CD14-positive monocyte (primary cell): ENCODE measurements at regions not wholly inside any gene's neighbourhood (a gene's known extent, or its start where the extent isn't known, plus 50 kb on each side); places are given as distances from the start of the nearest gene placed in this dataset.

Experiments
- DNase-seq, 3 donors: peaks; one replicate each; pipeline ENCODE4 v3.0.0-alpha.2; 2011 to 2022
- H2AFZ ChIP-seq: 2 replicates; pipeline ENCODE4 v1.6.0; 2012; ENCODE audit warnings: mild to moderate bottlenecking, low read depth, low read length, inconsistent platforms; ENCODE audit not compliant: insufficient read depth, poor library complexity, severe bottlenecking
- H3K27ac ChIP-seq, 2 donors: 1 replicate in 1 of 2; 2 replicates in 1 of 2; pipeline ENCODE4 v1.5.1; 2012 to 2013; ENCODE audit warnings: low read length in 2 of 2, control low read depth in 1 of 2, inconsistent platforms in 1 of 2, low read depth in 1 of 2, mild to moderate bottlenecking in 1 of 2
- H3K27me3 ChIP-seq, 2 donors: one replicate each; pipeline versions ENCODE4 v1.6.0 to v1.6.1; 2011 to 2013; ENCODE audit warnings: low read length in 2 of 2; ENCODE audit not compliant: control insufficient read depth in 2 of 2, insufficient read depth in 2 of 2
- H3K36me3 ChIP-seq, 2 donors: replicated peaks in 1 of 2; 1 replicate in 1 of 2; 2 replicates in 1 of 2; pipeline versions ENCODE4 v1.5.1 to v1.6.1; 2012 to 2013; ENCODE audit warnings: low read length in 2 of 2, control low read depth in 1 of 2, inconsistent platforms in 1 of 2, mild to moderate bottlenecking in 1 of 2; ENCODE audit not compliant: insufficient read depth in 2 of 2, control insufficient read depth in 1 of 2
- H3K4me1 ChIP-seq, 2 donors: 1 replicate in 1 of 2; 2 replicates in 1 of 2; pipeline versions ENCODE4 v1.5.1 to v1.6.1; 2012 to 2013; ENCODE audit warnings: low read length in 2 of 2, control low read depth in 1 of 2, inconsistent platforms in 1 of 2, mild to moderate bottlenecking in 1 of 2, moderate library complexity in 1 of 2; ENCODE audit not compliant: insufficient read depth in 2 of 2, control insufficient read depth in 1 of 2
- H3K4me2 ChIP-seq: replicated peaks from 2 replicates; pipeline ENCODE3; 2012; ENCODE audit warnings: low read length, moderate library complexity, mild to moderate bottlenecking; ENCODE audit not compliant: poor library complexity, severe bottlenecking; ENCODE audit errors: extremely low read depth
- H3K4me3 ChIP-seq, 3 experiments: fragments of 200-600 bp in 1 of 3; sonication (generic) in 1 of 3; replicated peaks in 1 of 3; 1 replicate in 2 of 3; 2 replicates in 1 of 3; pipeline ENCODE4 v1.5.1; 2011 to 2013; ENCODE audit warnings: low read length in 3 of 3, mild to moderate bottlenecking in 3 of 3, control low read depth in 2 of 3, low read depth in 2 of 3, inconsistent platforms in 1 of 3, moderate library complexity in 1 of 3
- H3K79me2 ChIP-seq: 2 replicates; pipeline ENCODE4 v1.6.0; 2012; ENCODE audit warnings: mild to moderate bottlenecking, control low read depth, inconsistent platforms, low read length, moderate library complexity; ENCODE audit not compliant: insufficient read depth
- H3K9ac ChIP-seq: 2 replicates; pipeline ENCODE4 v1.6.0; 2017; ENCODE audit warnings: low read length, mild to moderate bottlenecking; ENCODE audit not compliant: insufficient read depth, poor library complexity, severe bottlenecking
- H3K9me3 ChIP-seq, 2 donors: replicated peaks in 1 of 2; 1 replicate in 1 of 2; 2 replicates in 1 of 2; pipeline versions ENCODE4 v1.5.1 to v1.6.1; 2012 to 2013; ENCODE audit warnings: low read length in 2 of 2, control low read depth in 1 of 2; ENCODE audit not compliant: control insufficient read depth in 1 of 2, insufficient read depth in 1 of 2
- H4K20me1 ChIP-seq: 2 replicates; pipeline ENCODE4 v1.6.0; 2012; ENCODE audit warnings: mild to moderate bottlenecking, low read length, control low read depth, moderate library complexity; ENCODE audit not compliant: insufficient read depth
- H3K27ac Mint-ChIP-seq, 7 donors: one replicate each; pipeline ENCODE4 v1.8.0; 2020; ENCODE audit warnings: mild to moderate bottlenecking in 7 of 7, mixed read lengths in 7 of 7, moderate library complexity in 6 of 7, inconsistent platforms in 2 of 7
- H3K27me3 Mint-ChIP-seq, 3 donors: one replicate each; pipeline ENCODE4 v1.8.0; 2021 to 2022; ENCODE audit warnings: low read depth in 3 of 3, mild to moderate bottlenecking in 3 of 3, mixed read lengths in 3 of 3, moderate library complexity in 3 of 3, inconsistent platforms in 1 of 3
- H3K36me3 Mint-ChIP-seq, 2 donors: one replicate each; pipeline ENCODE4 v1.8.0; 2020; ENCODE audit warnings: mixed read lengths in 2 of 2, inconsistent platforms in 1 of 2, mild to moderate bottlenecking in 1 of 2
- H3K4me1 Mint-ChIP-seq: one replicate; pipeline ENCODE4 v1.8.0; 2020; ENCODE audit warnings: mild to moderate bottlenecking, mixed read lengths
- H3K4me3 Mint-ChIP-seq, 2 donors: one replicate each; pipeline ENCODE4 v1.8.0; 2020; ENCODE audit warnings: mild to moderate bottlenecking in 2 of 2, mixed read lengths in 2 of 2, moderate library complexity in 1 of 2
- H3K9me3 Mint-ChIP-seq, 7 donors: one replicate each; pipeline ENCODE4 v1.8.0; 2020 to 2022; ENCODE audit warnings: mixed read lengths in 7 of 7, mild to moderate bottlenecking in 6 of 7, moderate library complexity in 6 of 7, inconsistent platforms in 2 of 7
- WGBS: methylation state at CpG from one replicate; pipeline ENCODE4 v1.1.5; 2013; ENCODE audit warnings: missing lambda C conversion rate; ENCODE audit not compliant: insufficient coverage; 5-methylcytosine and 5-hydroxymethylcytosine counted together
- intact Hi-C, 2 donors: fragments of 100-400 bp; cut with micrococcal nuclease; formaldehyde crosslinking; loops; one replicate each; pipeline versions ENCODE4 v1.15.0 to v1.15.1; 2023
- TF ChIP-seq, protein P1 (sequence below): fragments of 200-600 bp; IDR thresholded peaks from one replicate; pipeline ENCODE4 v1.8.0; 2022; ENCODE audit warnings: antibody characterized with exemption, mild to moderate bottlenecking

DNA sequence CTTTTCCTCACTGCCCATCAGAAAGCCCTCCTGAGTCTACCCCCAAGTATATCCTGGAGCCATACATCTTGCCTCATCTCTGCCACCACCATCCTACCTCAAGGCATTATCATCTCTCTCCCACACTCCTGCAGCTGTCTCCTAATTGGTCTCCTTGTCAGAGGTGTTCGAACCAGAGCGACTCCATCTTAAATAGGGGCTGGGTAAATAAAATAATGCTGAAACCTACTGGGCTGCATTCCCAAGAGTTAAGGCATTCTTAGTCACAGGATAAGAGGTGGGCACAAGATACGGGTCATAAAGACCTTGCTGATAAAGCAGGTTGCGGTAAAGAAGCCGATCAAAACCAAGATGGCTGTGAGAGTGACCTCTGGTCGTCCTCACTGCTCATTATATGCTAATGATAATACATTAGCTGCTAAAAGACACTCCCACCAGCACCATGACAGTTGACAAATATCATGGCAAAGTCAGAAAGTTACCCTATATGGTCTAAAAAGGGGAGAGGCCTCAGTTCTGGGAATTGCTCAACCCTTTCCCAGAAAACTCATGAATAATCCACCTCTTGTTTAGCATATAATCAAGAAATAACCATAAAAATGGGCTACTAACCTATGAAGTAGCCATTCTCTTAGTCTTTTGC, 97.0 kb upstream of the C16orf82 start:
- 100% methylated on average over 3 of the region's 6 CpGs for WGBS
- H3K4me1 Mint-ChIP-seq = no peaks in the 10 kb centered on the region

DNA sequence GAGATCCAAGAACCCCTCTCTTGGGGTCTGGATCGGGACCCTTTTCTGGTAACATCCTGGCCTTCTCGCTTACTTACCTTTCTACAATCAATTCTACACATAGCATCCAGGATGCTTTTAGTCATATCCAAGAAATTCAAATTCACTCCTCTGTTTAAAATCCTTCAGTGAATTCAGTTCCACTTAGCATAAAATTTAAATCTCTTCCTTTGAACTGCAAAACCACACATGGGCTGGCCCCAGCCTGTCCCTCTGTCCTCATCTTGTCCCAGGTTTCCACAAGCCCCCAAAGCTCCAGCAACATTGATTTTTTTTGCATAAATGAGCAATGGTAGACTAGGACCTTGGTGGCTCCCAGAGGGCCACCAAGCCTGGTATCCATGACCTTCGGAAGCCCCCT, 96.4 kb upstream of the C16orf82 start:
- H3K9ac ChIP-seq = no peak overlapping the region
- H3K9me3 Mint-ChIP-seq = peaks cover 0 to 6% (median 2%) of the 10 kb centered on the region in 7 donors
- H3K27ac ChIP-seq = no peak overlapping the region
- no peaks in the 10 kb centered on the region for H3K79me2 ChIP-seq
- no peak overlapping the region for H2AFZ ChIP-seq
- H3K27ac Mint-ChIP-seq = no peak overlapping the region
- H3K4me1 ChIP-seq = no peaks in the 10 kb centered on the region
- H3K36me3 ChIP-seq = no peaks in the 10 kb centered on the region
- H3K4me3 Mint-ChIP-seq = no peak overlapping the region
- H3K4me1 Mint-ChIP-seq = no peaks in the 10 kb centered on the region
- no peak overlapping the region for H3K4me2 ChIP-seq
- intact Hi-C loops = loop anchor here in 1 of 2 donors (10.0 kb wide), 1 partner anchor 55 kb away; no protein-coding TSS in a partner anchor
- H3K4me3 ChIP-seq = no peak overlapping the region
- 100% methylated on average over 2 of the region's 3 CpGs for WGBS
- H3K27me3 ChIP-seq = no peaks in the 10 kb centered on the region
- H4K20me1 ChIP-seq = no peaks in the 10 kb centered on the region
- peaks cover 0 to 4% (median 3%) of the 10 kb centered on the region in 3 donors for H3K27me3 Mint-ChIP-seq
- no peak for DNase-seq
- no peaks in the 10 kb centered on the region for H3K36me3 Mint-ChIP-seq
- H3K9me3 ChIP-seq = no peaks in the 10 kb centered on the region
- TF ChIP-seq, protein P1, sequence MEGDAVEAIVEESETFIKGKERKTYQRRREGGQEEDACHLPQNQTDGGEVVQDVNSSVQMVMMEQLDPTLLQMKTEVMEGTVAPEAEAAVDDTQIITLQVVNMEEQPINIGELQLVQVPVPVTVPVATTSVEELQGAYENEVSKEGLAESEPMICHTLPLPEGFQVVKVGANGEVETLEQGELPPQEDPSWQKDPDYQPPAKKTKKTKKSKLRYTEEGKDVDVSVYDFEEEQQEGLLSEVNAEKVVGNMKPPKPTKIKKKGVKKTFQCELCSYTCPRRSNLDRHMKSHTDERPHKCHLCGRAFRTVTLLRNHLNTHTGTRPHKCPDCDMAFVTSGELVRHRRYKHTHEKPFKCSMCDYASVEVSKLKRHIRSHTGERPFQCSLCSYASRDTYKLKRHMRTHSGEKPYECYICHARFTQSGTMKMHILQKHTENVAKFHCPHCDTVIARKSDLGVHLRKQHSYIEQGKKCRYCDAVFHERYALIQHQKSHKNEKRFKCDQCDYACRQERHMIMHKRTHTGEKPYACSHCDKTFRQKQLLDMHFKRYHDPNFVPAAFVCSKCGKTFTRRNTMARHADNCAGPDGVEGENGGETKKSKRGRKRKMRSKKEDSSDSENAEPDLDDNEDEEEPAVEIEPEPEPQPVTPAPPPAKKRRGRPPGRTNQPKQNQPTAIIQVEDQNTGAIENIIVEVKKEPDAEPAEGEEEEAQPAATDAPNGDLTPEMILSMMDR = no peak

More for the DNA sequence above, 97.0 kb upstream of the C16orf82 start:
- intact Hi-C loops = loop anchor here in 1 of 2 donors (10.0 kb wide), 1 partner anchor 55 kb away; no protein-coding TSS in a partner anchor
- no peaks in the 10 kb centered on the region for H3K36me3 ChIP-seq
- TF ChIP-seq, protein P1 = no peak
- DNase-seq = no peak
- Mint-ChIP-seq H3K36me3 (no peaks in the 10 kb centered on the region), H3K4me3 (no peak overlapping the region), H3K27ac (no peak overlapping the region), H3K27me3 (peaks cover 0 to 3% (median 1%) of the 10 kb centered on the region in 3 donors), H3K9me3 (peaks cover 0 to 6% (median 2%) of the 10 kb centered on the region in 7 donors)
- H3K27ac ChIP-seq = no peak overlapping the region
- no peak overlapping the region for H3K9ac ChIP-seq
- no peak overlapping the region for H2AFZ ChIP-seq
- no peaks in the 10 kb centered on the region for H3K9me3 ChIP-seq
- no peaks in the 10 kb centered on the region for H3K4me1 ChIP-seq
- no peaks in the 10 kb centered on the region for H4K20me1 ChIP-seq
- no peaks in the 10 kb centered on the region for H3K27me3 ChIP-seq
- no peak overlapping the region for H3K4me3 ChIP-seq
- no peak overlapping the region for H3K4me2 ChIP-seq
- H3K79me2 ChIP-seq = no peaks in the 10 kb centered on the region
